GM20000 (cell line): ENCODE measurements at regions not wholly inside any gene's neighbourhood (a gene's known extent, or its start where the extent isn't known, plus 50 kb on each side); places are given as distances from the start of the nearest gene placed in this dataset.

ENCODE experiments used
- DNase-seq: peaks from one replicate; pipeline ENCODE4 v3.0.0; 2012; ENCODE audit warnings: low spot score
- TF ChIP-seq, protein P1 (sequence below): IDR thresholded peaks from 2 replicates; pipeline ENCODE4 v1.5.1; 2012; ENCODE audit warnings: mild to moderate bottlenecking, control low read depth; ENCODE audit errors: extremely low read depth, missing control alignments

- DNase-seq: no peak
- TF ChIP-seq, protein P1, sequence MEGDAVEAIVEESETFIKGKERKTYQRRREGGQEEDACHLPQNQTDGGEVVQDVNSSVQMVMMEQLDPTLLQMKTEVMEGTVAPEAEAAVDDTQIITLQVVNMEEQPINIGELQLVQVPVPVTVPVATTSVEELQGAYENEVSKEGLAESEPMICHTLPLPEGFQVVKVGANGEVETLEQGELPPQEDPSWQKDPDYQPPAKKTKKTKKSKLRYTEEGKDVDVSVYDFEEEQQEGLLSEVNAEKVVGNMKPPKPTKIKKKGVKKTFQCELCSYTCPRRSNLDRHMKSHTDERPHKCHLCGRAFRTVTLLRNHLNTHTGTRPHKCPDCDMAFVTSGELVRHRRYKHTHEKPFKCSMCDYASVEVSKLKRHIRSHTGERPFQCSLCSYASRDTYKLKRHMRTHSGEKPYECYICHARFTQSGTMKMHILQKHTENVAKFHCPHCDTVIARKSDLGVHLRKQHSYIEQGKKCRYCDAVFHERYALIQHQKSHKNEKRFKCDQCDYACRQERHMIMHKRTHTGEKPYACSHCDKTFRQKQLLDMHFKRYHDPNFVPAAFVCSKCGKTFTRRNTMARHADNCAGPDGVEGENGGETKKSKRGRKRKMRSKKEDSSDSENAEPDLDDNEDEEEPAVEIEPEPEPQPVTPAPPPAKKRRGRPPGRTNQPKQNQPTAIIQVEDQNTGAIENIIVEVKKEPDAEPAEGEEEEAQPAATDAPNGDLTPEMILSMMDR: no peak
These were observed 196.1 kb downstream of the MACC1 start for GRCh38 chr7:20021066-20021465.

- TF ChIP-seq, protein P1: no peak
- DNase-seq: peak; percentile 11
These were observed 197.3 kb downstream of the MACC1 start for GRCh38 chr7:20019757-20020432.

DNA sequence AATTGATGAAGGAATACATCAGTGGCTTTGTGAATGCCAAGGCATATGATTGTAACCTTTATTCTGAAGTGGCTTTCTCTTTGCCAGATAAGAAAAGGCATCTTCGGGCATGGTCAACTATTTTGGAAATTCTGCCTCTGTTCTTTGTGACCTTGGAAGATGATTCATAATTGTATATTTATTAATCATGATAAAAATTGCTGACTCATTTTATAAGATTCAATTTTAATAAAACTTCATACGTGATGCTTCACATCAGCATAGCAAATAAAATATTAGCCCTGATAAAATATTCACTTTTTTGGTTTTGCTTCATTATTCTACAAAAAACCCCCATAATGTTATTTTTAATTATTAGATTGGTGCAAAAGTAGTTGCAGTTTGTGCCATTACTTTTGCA lies 200.5 kb downstream of the MACC1 start:
- DNase-seq: no peak
- TF ChIP-seq, protein P1: no peak

- DNase-seq: no peak
- TF ChIP-seq, protein P1: no peak
These were observed 203.6 kb downstream of the MACC1 start for GRCh38 chr7:20013536-20013935.

DNA sequence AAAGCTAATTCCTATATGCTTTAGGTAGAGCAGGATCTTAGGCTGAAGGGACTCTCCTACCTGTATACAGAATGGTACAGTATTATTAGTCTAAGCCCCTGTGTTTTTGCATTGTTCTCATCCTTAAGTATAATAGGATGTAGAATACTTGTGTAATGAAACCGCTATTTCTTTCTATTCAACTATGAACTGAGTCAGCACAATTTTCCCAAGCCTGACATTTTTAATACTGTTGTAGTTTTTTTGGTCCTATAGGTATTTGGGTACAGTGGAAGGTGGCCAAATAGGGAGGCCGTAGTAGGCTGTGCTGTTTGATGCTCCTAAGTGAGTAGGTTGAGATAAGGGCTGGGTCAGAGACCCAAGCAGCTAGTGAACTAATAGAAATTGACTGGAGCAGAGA lies 205.1 kb downstream of the MACC1 start:
- no peak for DNase-seq
- TF ChIP-seq, protein P1: no peak

DNA sequence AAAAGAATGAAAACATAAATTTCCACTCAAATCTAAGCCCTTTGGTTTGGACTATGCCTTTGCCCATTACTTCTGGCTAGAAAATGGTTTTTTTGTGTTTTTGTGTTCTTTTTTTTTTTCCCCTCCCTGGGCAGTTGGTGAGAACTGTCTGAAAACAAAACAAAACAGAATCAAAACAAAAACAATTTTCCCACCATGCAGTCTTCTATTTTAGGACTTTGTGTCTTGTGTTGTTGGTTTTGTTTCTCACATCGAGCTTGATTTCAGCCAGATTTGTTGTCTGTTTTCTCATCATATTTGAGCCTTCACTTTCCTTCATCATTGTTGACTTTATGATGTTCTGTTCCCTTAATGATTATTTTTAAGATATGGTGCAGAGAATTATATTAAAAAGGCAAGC lies 206.3 kb downstream of the MACC1 start:
- DNase-seq: no peak
- TF ChIP-seq, protein P1: no peak

GRCh38 chr7:20007510-20007909 lies 209.7 kb downstream of the MACC1 start:
- DNase-seq: no peak
- TF ChIP-seq, protein P1: no peak
